CD4-positive, alpha-beta memory T cell (primary cell): ENCODE measurements at regions not wholly inside any gene's neighbourhood (a gene's known extent, or its start where the extent isn't known, plus 50 kb on each side); places are given as distances from the start of the nearest gene placed in this dataset.

Experiments used
- CTCF ChIA-PET: fragments of 350-600 bp; sonication (Branson Sonifier 250); formaldehyde crosslinking; loops from one replicate; lab custom pipeline; 2021; ENCODE audit warnings: inconsistent platforms; ENCODE audit not compliant: partially characterized antibody; lab: Charles Lee
- POLR2A ChIA-PET: fragments of 350-600 bp; sonication (Branson Sonifier 250); formaldehyde crosslinking; loops from one replicate; lab custom pipeline; 2021; ENCODE audit not compliant: partially characterized antibody; lab: Charles Lee
- DNase-seq, 5 donors: peaks; one replicate each; pipeline versions ENCODE4 v3.0.0 to v3.0.0-alpha.2; 2020 to 2022; ENCODE audit warnings: mixed read lengths in 1 of 5
- H3K27ac ChIP-seq: one replicate; pipeline ENCODE4 v1.7.0; 2013; ENCODE audit warnings: low read depth, low read length
- H3K27me3 ChIP-seq: 2 replicates; pipeline ENCODE4 v1.7.0; 2013; ENCODE audit warnings: mild to moderate bottlenecking, low read length, moderate library complexity; ENCODE audit not compliant: insufficient read depth
- H3K36me3 ChIP-seq: 2 replicates; pipeline ENCODE4 v1.7.0; 2013; ENCODE audit warnings: mild to moderate bottlenecking, low read length, moderate library complexity; ENCODE audit not compliant: insufficient read depth
- H3K4me1 ChIP-seq: 2 replicates; pipeline ENCODE4 v1.7.0; 2013; ENCODE audit warnings: mild to moderate bottlenecking, low read length, moderate library complexity; ENCODE audit not compliant: insufficient read depth
- H3K4me3 ChIP-seq, 2 donors: one replicate each; pipeline ENCODE4 v1.7.0; 2013; ENCODE audit warnings: low read length in 2 of 2, mild to moderate bottlenecking in 1 of 2
- H3K9me3 ChIP-seq, 2 donors: one replicate each; pipeline ENCODE4 v1.7.0; 2013; ENCODE audit warnings: low read length in 2 of 2, control low read depth in 1 of 2; ENCODE audit not compliant: control insufficient read depth in 1 of 2
- H3K27ac Mint-ChIP-seq, 7 donors: one replicate each; pipeline ENCODE4 v1.8.0; 2020 to 2021; ENCODE audit warnings: mixed read lengths in 7 of 7, mild to moderate bottlenecking in 6 of 7, inconsistent platforms in 3 of 7, moderate library complexity in 3 of 7
- H3K27me3 Mint-ChIP-seq, 2 donors: one replicate each; pipeline ENCODE4 v1.8.0; 2020 to 2021; ENCODE audit warnings: mixed read lengths in 2 of 2
- H3K36me3 Mint-ChIP-seq, 2 donors: one replicate each; pipeline ENCODE4 v1.8.0; 2020 to 2021; ENCODE audit warnings: mixed read lengths in 2 of 2, inconsistent platforms in 1 of 2, mild to moderate bottlenecking in 1 of 2
- H3K4me1 Mint-ChIP-seq, 4 donors: one replicate each; pipeline ENCODE4 v1.8.0; 2020 to 2021; ENCODE audit warnings: mixed read lengths in 4 of 4, mild to moderate bottlenecking in 1 of 4
- H3K4me3 Mint-ChIP-seq, 8 donors: one replicate each; pipeline ENCODE4 v1.8.0; 2020 to 2021; ENCODE audit warnings: mixed read lengths in 8 of 8, mild to moderate bottlenecking in 7 of 8, moderate library complexity in 6 of 8, inconsistent platforms in 3 of 8
- H3K9me3 Mint-ChIP-seq, 8 donors: one replicate each; pipeline ENCODE4 v1.8.0; 2020 to 2021; ENCODE audit warnings: mixed read lengths in 8 of 8, mild to moderate bottlenecking in 5 of 8, inconsistent platforms in 3 of 8, moderate library complexity in 1 of 8
- intact Hi-C: fragments of 100-400 bp; cut with micrococcal nuclease; formaldehyde crosslinking; loops from one replicate; pipeline ENCODE4 v1.15.1; 2023

DNA sequence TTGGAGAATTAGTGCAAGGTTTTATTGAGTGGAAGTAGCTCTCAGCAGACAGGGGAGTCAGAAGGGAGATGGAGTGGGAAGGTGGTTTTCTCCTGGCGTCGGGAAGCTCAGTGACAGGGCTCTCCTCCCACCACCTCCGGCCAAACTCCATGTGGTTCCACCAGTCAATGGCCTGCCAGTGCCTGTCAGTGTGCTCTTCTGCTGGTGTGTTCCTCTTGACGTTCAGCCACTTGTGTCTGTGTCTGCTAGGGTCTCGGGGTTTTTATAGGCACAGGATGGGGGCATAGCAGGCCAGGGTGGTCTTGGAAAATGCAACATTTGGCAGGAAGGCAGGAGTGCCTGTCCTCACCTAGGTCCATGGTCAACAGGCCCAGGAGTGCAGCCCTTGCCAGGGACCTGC, 506.7 kb upstream of the KIF2B start:
- no peaks in the 10 kb centered on the region for H3K4me1 Mint-ChIP-seq
- no peak overlapping the region for H3K27ac Mint-ChIP-seq
- H3K4me1 ChIP-seq: no peaks in the 10 kb centered on the region
- no peaks in the 10 kb centered on the region for H3K27me3 Mint-ChIP-seq
- H3K9me3 ChIP-seq: no peaks in the 10 kb centered on the region
- H3K9me3 Mint-ChIP-seq: peaks cover 2 to 10% (median 8%) of the 10 kb centered on the region in 8 donors
- DNase-seq: no peak
- no peak overlapping the region for H3K4me3 ChIP-seq
- no peak overlapping the region for H3K4me3 Mint-ChIP-seq
- intact Hi-C loops: no loop called here
- POLR2A ChIA-PET: no interaction called here
- no peaks in the 10 kb centered on the region for H3K36me3 Mint-ChIP-seq
- CTCF ChIA-PET: no interaction called here
- H3K27ac ChIP-seq: no peak overlapping the region
- no peaks in the 10 kb centered on the region for H3K27me3 ChIP-seq
- no peaks in the 10 kb centered on the region for H3K36me3 ChIP-seq

DNA sequence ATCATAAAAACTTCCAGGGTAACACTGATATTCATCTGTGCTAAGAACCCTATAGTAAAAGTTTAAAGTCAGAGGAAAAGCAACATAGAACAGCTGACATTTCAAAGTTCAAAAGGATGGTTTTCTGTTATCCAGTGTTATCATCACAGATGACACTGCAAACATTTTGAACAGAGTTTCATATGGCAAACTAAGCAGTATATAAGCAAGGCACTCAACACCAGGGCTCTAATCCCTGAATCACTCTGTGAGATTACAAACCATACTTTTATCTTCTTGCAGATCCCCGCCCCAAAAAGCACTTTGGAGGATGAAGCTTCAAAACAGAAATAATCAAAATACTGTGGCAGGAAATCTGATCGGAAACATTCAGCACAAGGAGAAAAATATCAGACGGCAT, 508.2 kb upstream of the KIF2B start:
- POLR2A ChIA-PET: no interaction called here
- intact Hi-C loops: no loop called here

DNA sequence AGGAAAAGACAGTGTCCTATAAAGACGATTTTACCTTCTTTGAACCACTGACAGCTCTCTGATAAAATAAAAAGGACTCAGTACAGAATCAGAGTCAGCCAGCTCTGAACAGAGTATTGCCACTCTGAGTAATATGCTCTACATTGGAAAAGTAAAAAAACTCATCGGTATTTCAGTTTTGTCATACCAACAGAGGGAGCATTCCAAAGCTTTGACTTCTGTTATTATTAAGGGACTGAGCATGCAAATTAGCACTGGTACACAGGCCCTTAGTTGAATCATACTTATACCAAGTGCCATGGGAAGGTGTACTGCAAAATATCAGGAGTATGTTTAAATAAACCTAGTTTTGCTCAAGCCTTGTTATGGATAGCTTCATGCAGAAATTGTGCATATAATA, 509.0 kb upstream of the KIF2B start:
- Mint-ChIP-seq H3K27me3 (no peaks in the 10 kb centered on the region), H3K9me3 (peaks cover 2 to 24% (median 11%) of the 10 kb centered on the region in 8 donors), H3K4me3 (no peak overlapping the region), H3K4me1 (no peaks in the 10 kb centered on the region), H3K27ac (no peak overlapping the region), H3K36me3 (no peaks in the 10 kb centered on the region)
- intact Hi-C loops: no loop called here
- Histone ChIP-seq H3K4me3 (no peak overlapping the region), H3K27ac (no peak overlapping the region), H3K36me3 (no peaks in the 10 kb centered on the region), H3K9me3 (no peaks in the 10 kb centered on the region), H3K27me3 (no peaks in the 10 kb centered on the region), H3K4me1 (no peaks in the 10 kb centered on the region)
- CTCF ChIA-PET: no interaction called here
- DNase-seq: no peak
- POLR2A ChIA-PET: no interaction called here

More for the DNA sequence above, 508.2 kb upstream of the KIF2B start:
- DNase-seq: no peak
- H3K4me3 ChIP-seq: no peak overlapping the region
- no peaks in the 10 kb centered on the region for H3K4me1 Mint-ChIP-seq
- H3K27me3 Mint-ChIP-seq: no peaks in the 10 kb centered on the region
- no peaks in the 10 kb centered on the region for H3K36me3 ChIP-seq
- no peaks in the 10 kb centered on the region for H3K4me1 ChIP-seq
- H3K9me3 Mint-ChIP-seq: peaks cover 2 to 18% (median 9%) of the 10 kb centered on the region in 8 donors
- H3K36me3 Mint-ChIP-seq: no peaks in the 10 kb centered on the region
- CTCF ChIA-PET: no interaction called here
- H3K27ac ChIP-seq: no peak overlapping the region
- no peak overlapping the region for H3K4me3 Mint-ChIP-seq
- no peaks in the 10 kb centered on the region for H3K27me3 ChIP-seq
- H3K9me3 ChIP-seq: no peaks in the 10 kb centered on the region
- H3K27ac Mint-ChIP-seq: no peak overlapping the region

DNA sequence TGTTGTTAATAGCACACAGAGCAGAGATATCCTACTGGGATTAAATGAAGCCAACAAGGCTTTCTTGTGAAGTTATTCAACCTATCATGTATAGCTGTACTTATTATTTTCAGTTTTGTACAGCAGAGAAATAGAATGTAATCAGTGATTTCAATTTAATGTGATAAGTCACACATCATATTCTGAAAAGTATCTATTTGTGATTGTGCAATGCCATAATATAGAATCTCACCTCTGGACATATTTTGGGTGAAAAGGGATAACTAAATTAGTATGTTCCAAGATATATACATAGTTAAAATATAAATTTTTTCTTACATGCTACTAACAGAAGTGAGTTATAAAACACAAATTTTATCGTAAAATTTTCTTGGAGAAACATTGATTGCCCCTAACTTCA, 544.3 kb upstream of the KIF2B start:
- H3K4me1 ChIP-seq: no peaks in the 10 kb centered on the region
- Mint-ChIP-seq H3K4me3 (no peak overlapping the region), H3K36me3 (no peaks in the 10 kb centered on the region), H3K4me1 (no peaks in the 10 kb centered on the region), H3K27me3 (no peaks in the 10 kb centered on the region), H3K9me3 (peaks cover 0 to 5% (median 2%) of the 10 kb centered on the region in 8 donors), H3K27ac (no peak overlapping the region)
- no peak for DNase-seq
- no peaks in the 10 kb centered on the region for H3K9me3 ChIP-seq
- H3K36me3 ChIP-seq: no peaks in the 10 kb centered on the region
- H3K27me3 ChIP-seq: no peaks in the 10 kb centered on the region
- no peak overlapping the region for H3K27ac ChIP-seq
- ChIA-PET POLR2A (no interaction called here), CTCF (no interaction called here)
- intact Hi-C loops: no loop called here
- H3K4me3 ChIP-seq: no peak overlapping the region

DNA sequence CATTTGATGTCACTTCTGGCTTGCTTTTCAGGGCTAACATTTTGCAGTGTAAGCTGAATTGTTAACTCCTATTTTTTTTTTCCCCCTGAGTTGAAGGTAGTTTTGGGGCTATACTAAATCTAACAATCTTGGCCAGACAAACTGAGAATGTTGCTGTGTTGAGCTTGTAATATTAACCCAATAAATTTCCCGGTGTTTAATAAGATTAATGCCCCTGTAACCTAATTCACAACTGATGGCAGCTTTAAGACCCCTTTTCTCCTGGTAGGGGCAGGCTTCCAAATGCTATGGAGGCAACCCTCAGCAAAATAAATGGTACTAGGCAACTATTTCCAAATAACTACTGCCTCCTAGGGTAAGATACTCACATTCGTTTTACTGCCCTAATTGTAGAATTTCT, 549.6 kb upstream of the KIF2B start:
- Mint-ChIP-seq H3K4me1 (no peaks in the 10 kb centered on the region), H3K9me3 (peaks cover 0 to 7% (median 2%) of the 10 kb centered on the region in 8 donors), H3K27me3 (no peaks in the 10 kb centered on the region), H3K27ac (no peak overlapping the region), H3K4me3 (no peak overlapping the region), H3K36me3 (no peaks in the 10 kb centered on the region)
- no peaks in the 10 kb centered on the region for H3K9me3 ChIP-seq
- no peak overlapping the region for H3K4me3 ChIP-seq
- ChIA-PET POLR2A (no interaction called here), CTCF (no interaction called here)
- H3K27ac ChIP-seq: no peak overlapping the region
- no peak for DNase-seq
- intact Hi-C loops: no loop called here
- H3K4me1 ChIP-seq: no peaks in the 10 kb centered on the region
- H3K27me3 ChIP-seq: no peaks in the 10 kb centered on the region
- no peaks in the 10 kb centered on the region for H3K36me3 ChIP-seq

DNA sequence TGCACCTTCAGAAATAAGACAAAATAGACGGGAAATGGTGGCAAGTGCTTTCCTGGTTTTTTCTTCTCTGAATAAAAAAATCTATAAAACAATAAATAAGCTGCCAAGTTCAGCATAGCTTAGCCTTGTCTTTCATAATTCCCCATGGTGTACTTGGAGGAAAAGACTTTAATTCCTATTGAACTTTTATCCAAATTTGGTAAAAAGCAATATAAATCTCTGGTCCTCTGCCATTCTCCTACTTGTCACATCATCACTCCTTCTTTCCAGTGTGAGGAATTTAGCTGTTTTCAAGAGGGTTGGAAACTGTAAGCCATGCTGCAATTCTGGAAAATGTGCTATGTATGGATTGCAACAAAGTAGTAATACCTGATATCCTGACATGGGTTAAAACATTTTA, 551.8 kb upstream of the KIF2B start:
- Histone ChIP-seq H3K36me3 (no peaks in the 10 kb centered on the region), H3K27me3 (no peaks in the 10 kb centered on the region), H3K4me1 (no peaks in the 10 kb centered on the region), H3K4me3 (no peak overlapping the region), H3K27ac (no peak overlapping the region), H3K9me3 (no peaks in the 10 kb centered on the region)
- intact Hi-C loops: no loop called here
- Mint-ChIP-seq H3K27me3 (no peaks in the 10 kb centered on the region), H3K4me1 (no peaks in the 10 kb centered on the region), H3K27ac (no peak overlapping the region), H3K9me3 (peaks cover 0 to 9% (median 2%) of the 10 kb centered on the region in 8 donors), H3K36me3 (no peaks in the 10 kb centered on the region), H3K4me3 (no peak overlapping the region)
- DNase-seq: no peak
- ChIA-PET CTCF (no interaction called here), POLR2A (no interaction called here)

DNA sequence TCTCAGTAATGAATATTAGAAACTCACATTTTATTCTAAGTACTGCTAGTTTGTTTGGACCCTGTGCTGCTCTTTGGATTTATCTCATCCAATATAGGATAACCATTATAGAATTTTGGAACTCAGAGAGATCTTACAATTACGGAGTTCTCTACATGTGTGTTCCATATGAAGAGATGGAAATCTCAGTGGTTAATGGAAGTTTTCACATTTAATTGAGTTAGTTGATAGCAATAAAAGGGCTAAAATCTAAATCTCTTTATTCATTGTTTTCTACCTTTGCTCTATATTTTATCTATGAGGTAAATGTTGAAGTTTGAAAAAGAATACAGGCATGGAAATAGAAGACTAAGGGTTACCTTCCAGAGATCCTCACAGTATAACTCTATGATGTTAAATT, 558.0 kb upstream of the KIF2B start:
- CTCF ChIA-PET: no interaction called here
- H3K4me1 Mint-ChIP-seq: no peaks in the 10 kb centered on the region

DNA sequence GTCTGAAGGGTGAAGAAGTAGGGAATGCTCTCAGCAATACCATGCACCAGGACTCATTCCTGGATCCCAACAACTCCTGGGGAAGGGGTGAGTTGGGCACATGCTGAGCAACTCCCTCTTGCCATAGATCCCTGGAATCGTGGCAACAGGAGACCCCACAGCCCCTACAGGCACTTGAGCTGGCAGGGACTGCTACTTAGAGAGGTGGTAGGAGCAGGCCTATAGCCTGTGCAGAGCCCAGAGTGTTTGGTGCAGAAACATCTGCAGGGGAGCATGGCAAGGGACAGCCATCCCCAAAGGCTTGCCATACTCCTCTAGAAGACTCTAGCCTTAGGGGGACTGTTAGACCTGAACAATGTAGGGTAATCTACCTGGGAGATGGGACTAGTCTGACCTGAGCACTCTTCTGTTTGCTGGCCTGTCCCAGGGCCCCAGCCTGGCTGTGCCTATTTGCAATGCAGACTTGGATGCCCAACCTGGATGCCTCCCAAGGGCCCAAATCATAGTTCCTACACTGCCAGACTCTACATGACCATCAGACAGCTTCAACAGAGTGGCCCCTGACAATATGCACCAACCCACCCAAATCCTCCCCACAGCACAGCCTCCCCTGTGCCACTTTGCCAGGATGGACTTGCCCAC, 568.6 kb upstream of the KIF2B start:
- H3K36me3 ChIP-seq: no peaks in the 10 kb centered on the region
- H3K36me3 Mint-ChIP-seq: no peaks in the 10 kb centered on the region
- no peak for DNase-seq
- H3K27me3 ChIP-seq: no peaks in the 10 kb centered on the region
- ChIA-PET POLR2A (no interaction called here), CTCF (no interaction called here)
- no peak overlapping the region for H3K27ac Mint-ChIP-seq
- no peak overlapping the region for H3K4me3 Mint-ChIP-seq
- H3K4me1 ChIP-seq: no peaks in the 10 kb centered on the region
- H3K27me3 Mint-ChIP-seq: no peaks in the 10 kb centered on the region
- intact Hi-C loops: no loop called here
- no peak overlapping the region for H3K4me3 ChIP-seq
- H3K27ac ChIP-seq: no peak overlapping the region
- peaks cover 0 to 24% (median 14%) of the 10 kb centered on the region in 8 donors for H3K9me3 Mint-ChIP-seq
- H3K4me1 Mint-ChIP-seq: no peaks in the 10 kb centered on the region
- no peaks in the 10 kb centered on the region for H3K9me3 ChIP-seq

More for the DNA sequence above, 558.0 kb upstream of the KIF2B start:
- Mint-ChIP-seq H3K4me3 (no peak overlapping the region), H3K27me3 (no peaks in the 10 kb centered on the region), H3K27ac (no peak overlapping the region), H3K9me3 (peaks cover 0 to 8% (median 1%) of the 10 kb centered on the region in 8 donors), H3K36me3 (no peaks in the 10 kb centered on the region)
- Histone ChIP-seq H3K4me3 (no peak overlapping the region), H3K9me3 (no peaks in the 10 kb centered on the region), H3K4me1 (no peaks in the 10 kb centered on the region), H3K27me3 (no peaks in the 10 kb centered on the region), H3K27ac (no peak overlapping the region), H3K36me3 (no peaks in the 10 kb centered on the region)
- POLR2A ChIA-PET: no interaction called here
- no peak for DNase-seq
- intact Hi-C loops: no loop called here
